Ovary (tissue), 7 donors: ENCODE measurements at regions not wholly inside any gene's neighbourhood (a gene's known extent, or its start where the extent isn't known, plus 50 kb on each side); places are given as distances from the start of the nearest gene placed in this dataset.

Source experiments
- DNase-seq, 5 donors: peaks; one replicate each; pipeline ENCODE4 v3.0.0-alpha.2; 2019 to 2020
- H3K27ac ChIP-seq, 2 donors: fragments of 200-600 bp; one replicate each; pipeline versions ENCODE4 v1.5.1 to v1.8.0; 2019 to 2022
- H3K27me3 ChIP-seq: fragments of 200-600 bp; one replicate; pipeline ENCODE4 v1.8.0; 2022
- H3K36me3 ChIP-seq: fragments of 200-600 bp; sonication (generic); one replicate; pipeline ENCODE4 v1.5.1; 2019
- H3K4me1 ChIP-seq: one replicate; pipeline ENCODE4 v1.8.1; 2013; ENCODE audit warnings: mild to moderate bottlenecking, moderate library complexity; ENCODE audit not compliant: insufficient read depth
- H3K4me3 ChIP-seq: fragments of 200-600 bp; sonication (generic); one replicate; pipeline ENCODE4 v1.5.1; 2017
- H3K9me3 ChIP-seq, 2 donors: fragments of 200-600 bp in 1 of 2; sonication (generic) in 1 of 2; one replicate each; pipeline versions ENCODE4 v1.5.1 to v1.8.1; 2013 to 2019; ENCODE audit warnings: mild to moderate bottlenecking in 1 of 2, moderate library complexity in 1 of 2
- EP300 ChIP-seq: sonication (generic); formaldehyde crosslinking; IDR thresholded peaks from one replicate; pipeline ENCODE4 v1.6.1; 2017; ENCODE audit warnings: antibody characterized with exemption
- POLR2A ChIP-seq: fragments of 450-650 bp; IDR thresholded peaks from one replicate; pipeline ENCODE4 v1.6.1; 2017; ENCODE audit warnings: antibody characterized with exemption, mild to moderate bottlenecking, moderate library complexity
- WGBS, 3 donors: extraction: QIAGEN DNeasy Blood & Tissue Kit in 1 of 3; methylation state at CpG; one replicate each; pipeline versions ENCODE4 v1.1.5 to v1.1.7; 2013 to 2017; 5-methylcytosine and 5-hydroxymethylcytosine counted together
- intact Hi-C, 4 donors: fragments of 100-400 bp; cut with DNase I; formaldehyde crosslinking; loops; one replicate each; pipeline versions ENCODE4 v1.11.0 to v1.15.1; 2022 to 2023
- TF ChIP-seq, protein P1 (sequence below), 3 donors: fragments of 450-650 bp in 2 of 3; fragments of 200-600 bp in 1 of 3; IDR thresholded peaks; one replicate each; pipeline versions ENCODE4 v1.5.1 to v1.8.0; 2016 to 2022; ENCODE audit warnings: antibody characterized with exemption in 3 of 3, mild to moderate bottlenecking in 1 of 3
- donor health status: DM: no; HTN: no; CAD: no; lungs with moderate emphysema.
- donor health status: DM: no; HTN: no; CAD: no.
- donor health status: Bipolar disorder and iron deficiency.
- donor health status: DM: no; HTN: no; CAD: no.
- donor health status: DM: yes; HTN: yes; CAD: no.

DNA sequence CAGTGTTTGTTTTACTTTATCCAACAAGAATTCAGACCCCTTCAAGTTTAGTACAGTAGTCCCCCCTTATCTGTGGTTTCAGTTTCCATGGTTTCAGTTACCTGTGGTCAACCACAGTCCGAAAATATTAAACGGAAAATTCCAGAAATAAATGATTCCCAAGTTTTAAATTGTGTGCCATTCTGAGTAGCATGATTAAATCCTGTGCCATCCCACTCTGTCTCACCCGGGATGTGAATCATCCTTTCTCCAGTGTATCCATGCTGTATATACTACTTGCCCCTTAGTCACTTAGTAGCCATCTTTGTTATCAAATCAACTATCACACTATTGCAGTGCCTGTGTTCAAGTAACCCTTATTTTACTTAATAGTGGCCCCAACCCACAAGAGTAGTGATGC, 153.8 kb upstream of the RASA1 start:
- Histone ChIP-seq H3K4me1 (no peaks in the 10 kb centered on the region), H3K36me3 (no peaks in the 10 kb centered on the region), H3K27me3 (no peaks in the 10 kb centered on the region), H3K9me3 (no peaks in the 10 kb centered on the region), H3K27ac (no peak overlapping the region), H3K4me3 (no peak overlapping the region)
- WGBS, 3 donors: 28 to 50% (median 41%) methylated on average over 3 of the region's 3 CpGs
- TF ChIP-seq POLR2A (no peak), EP300 (no peak)
- TF ChIP-seq, protein P1, sequence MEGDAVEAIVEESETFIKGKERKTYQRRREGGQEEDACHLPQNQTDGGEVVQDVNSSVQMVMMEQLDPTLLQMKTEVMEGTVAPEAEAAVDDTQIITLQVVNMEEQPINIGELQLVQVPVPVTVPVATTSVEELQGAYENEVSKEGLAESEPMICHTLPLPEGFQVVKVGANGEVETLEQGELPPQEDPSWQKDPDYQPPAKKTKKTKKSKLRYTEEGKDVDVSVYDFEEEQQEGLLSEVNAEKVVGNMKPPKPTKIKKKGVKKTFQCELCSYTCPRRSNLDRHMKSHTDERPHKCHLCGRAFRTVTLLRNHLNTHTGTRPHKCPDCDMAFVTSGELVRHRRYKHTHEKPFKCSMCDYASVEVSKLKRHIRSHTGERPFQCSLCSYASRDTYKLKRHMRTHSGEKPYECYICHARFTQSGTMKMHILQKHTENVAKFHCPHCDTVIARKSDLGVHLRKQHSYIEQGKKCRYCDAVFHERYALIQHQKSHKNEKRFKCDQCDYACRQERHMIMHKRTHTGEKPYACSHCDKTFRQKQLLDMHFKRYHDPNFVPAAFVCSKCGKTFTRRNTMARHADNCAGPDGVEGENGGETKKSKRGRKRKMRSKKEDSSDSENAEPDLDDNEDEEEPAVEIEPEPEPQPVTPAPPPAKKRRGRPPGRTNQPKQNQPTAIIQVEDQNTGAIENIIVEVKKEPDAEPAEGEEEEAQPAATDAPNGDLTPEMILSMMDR (IDR thresholded peaks at IDR 0.05): no peak
- intact Hi-C loops: no loop called here
- no peak for DNase-seq

DNA sequence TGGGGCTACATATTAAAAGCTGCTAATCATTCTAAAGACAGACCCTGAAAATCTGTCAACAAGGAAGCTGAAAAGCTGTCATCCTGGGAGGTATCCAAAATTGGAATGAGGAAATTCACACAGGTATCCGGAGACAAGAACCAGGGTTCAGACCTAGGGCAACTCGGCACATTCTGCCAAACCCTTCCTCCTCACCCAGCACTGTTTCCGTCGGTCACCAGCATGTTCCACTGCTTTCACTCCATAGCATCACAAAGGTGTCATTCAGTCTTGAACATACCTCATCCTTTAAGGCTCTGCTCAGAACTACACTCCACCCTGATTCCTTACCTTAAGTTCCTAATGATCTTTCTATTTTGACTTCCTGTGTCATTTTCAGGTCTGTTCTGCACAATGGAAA, 153.1 kb upstream of the RASA1 start:
- no peaks in the 10 kb centered on the region for H3K4me1 ChIP-seq
- TF ChIP-seq, protein P1 (IDR thresholded peaks at IDR 0.05): no peak
- no peak for TF ChIP-seq EP300
- TF ChIP-seq POLR2A: no peak
- H3K36me3 ChIP-seq: no peaks in the 10 kb centered on the region
- intact Hi-C loops: no loop called here
- 87 to 90% (median 89%) methylated on average over 4 of the region's 4 CpGs for WGBS, 3 donors
- no peak overlapping the region for H3K4me3 ChIP-seq
- H3K9me3 ChIP-seq: no peaks in the 10 kb centered on the region
- no peak overlapping the region for H3K27ac ChIP-seq
- DNase-seq: no peak
- H3K27me3 ChIP-seq: no peaks in the 10 kb centered on the region

GRCh38 chr5:87115839-87116364, 151.8 kb upstream of the RASA1 start:
- WGBS, 3 donors: 54 to 69% (median 56%) methylated on average over 3 of the region's 3 CpGs
- Histone ChIP-seq H3K27me3 (no peaks in the 10 kb centered on the region), H3K9me3 (no peaks in the 10 kb centered on the region), H3K4me1 (no peaks in the 10 kb centered on the region), H3K36me3 (no peaks in the 10 kb centered on the region), H3K4me3 (no peak overlapping the region), H3K27ac (no peak overlapping the region)
- intact Hi-C loops: no loop called here
- TF ChIP-seq, protein P1 (IDR thresholded peaks at IDR 0.05): no peak
- TF ChIP-seq POLR2A (no peak), EP300 (no peak)
- no peak for DNase-seq

DNA sequence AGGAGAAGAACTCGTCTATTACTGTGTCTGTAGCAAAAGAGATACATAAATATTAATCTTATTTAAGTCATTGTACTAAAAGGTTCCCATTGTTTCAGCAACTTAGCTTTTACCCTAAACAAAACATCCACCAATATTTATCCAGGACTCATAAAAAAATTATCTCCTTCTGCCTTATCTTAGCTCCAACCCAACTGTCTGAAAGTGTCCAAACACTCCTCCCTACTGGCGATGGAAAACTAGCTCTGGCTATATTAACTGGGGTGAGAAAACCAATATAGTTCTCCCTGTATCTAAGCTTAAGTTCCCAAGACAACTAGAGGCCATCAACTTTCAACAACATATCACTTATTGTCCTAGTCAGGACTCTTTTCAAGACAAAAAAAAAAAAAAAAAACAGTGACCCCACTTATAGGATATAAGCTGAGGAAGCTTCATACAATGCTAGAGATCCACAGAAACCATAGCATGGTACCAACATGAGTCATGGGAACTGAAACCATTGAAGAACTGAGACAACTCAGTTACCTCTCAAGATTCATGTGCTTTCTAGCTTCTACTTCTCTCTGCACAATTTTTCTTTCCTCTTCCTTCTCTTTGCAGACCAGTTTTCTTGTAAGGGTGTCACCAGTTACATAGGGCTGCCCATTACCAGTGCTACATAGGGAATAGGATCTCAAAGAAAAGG, 150.7 kb upstream of the RASA1 start:
- Histone ChIP-seq H3K9me3 (no peaks in the 10 kb centered on the region), H3K27ac (no peak overlapping the region), H3K36me3 (no peaks in the 10 kb centered on the region), H3K4me1 (no peaks in the 10 kb centered on the region), H3K27me3 (no peaks in the 10 kb centered on the region), H3K4me3 (no peak overlapping the region)
- 39 to 71% (median 57%) methylated on average over 2 of the region's 2 CpGs for WGBS, 3 donors
- intact Hi-C loops: no loop called here
- no peak for TF ChIP-seq EP300
- TF ChIP-seq POLR2A: no peak
- TF ChIP-seq, protein P1 (IDR thresholded peaks at IDR 0.05): no peak
- DNase-seq: no peak
